Stimulated activated CD4-positive, alpha-beta T cell treated with anti-CD3 and anti-CD28 coated beads, Interleukin-12 subunit alpha, Interleukin-12 subunit beta, amount 100 ng/mL, for 24 hours (primary cell): ENCODE measurements at regions not wholly inside any gene's neighbourhood (a gene's known extent, or its start where the extent isn't known, plus 50 kb on each side); places are given as distances from the start of the nearest gene placed in this dataset.

Experiments used
- DNase-seq, 2 experiments: peaks; one replicate each; pipeline ENCODE4 v3.0.0-alpha.2; 2020; ENCODE audit warnings: low read depth in 2 of 2

DNA sequence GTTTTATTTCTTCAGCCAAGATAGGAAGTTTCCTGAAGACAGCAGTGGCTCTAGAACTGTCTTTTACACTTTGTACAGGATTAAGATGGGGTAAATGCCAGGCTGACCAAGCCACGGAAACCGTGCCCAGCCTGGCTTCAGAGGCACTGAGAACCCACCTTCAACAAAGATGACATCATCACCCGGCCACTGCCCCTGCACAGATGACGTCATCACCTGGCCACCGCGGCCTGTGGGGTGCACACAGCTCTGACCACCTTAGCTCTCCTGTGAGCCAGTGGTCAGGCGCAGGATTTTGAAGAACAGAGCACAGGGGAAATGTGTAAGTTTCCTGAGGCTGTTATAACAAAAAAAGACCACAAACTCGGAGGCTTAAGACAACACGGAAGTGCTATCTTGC lies 486.4 kb upstream of the MKI67 start:
- no peak for DNase-seq

DNA sequence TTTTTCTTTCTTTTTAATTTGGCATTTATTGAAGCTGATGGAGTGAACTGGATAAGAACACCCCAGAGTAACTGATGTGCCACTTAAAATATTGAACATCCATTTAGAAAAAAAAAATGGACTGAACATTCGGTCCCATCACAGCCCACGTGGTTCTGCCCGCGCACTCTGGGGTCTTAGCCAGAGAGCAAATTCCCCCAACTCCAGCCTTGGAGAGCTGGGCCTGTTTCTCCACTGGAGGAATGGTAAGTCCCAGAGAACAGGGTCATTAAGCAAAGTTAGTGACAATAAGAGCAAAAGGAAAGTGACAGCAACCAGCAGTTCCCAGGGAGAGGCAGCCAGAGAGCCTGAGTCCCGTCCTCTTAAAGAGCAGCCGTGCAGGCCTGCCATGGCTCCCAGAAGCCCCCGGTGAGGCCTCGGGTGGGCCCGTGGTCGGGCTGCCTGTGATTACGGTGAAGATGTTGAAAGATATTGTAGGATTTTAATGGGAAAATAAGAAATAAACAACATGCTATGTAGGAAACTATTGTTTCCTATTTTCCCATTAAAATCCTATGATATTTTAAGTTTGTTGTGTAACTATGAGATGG lies 487.9 kb upstream of the MKI67 start:
- no peak for DNase-seq

DNA sequence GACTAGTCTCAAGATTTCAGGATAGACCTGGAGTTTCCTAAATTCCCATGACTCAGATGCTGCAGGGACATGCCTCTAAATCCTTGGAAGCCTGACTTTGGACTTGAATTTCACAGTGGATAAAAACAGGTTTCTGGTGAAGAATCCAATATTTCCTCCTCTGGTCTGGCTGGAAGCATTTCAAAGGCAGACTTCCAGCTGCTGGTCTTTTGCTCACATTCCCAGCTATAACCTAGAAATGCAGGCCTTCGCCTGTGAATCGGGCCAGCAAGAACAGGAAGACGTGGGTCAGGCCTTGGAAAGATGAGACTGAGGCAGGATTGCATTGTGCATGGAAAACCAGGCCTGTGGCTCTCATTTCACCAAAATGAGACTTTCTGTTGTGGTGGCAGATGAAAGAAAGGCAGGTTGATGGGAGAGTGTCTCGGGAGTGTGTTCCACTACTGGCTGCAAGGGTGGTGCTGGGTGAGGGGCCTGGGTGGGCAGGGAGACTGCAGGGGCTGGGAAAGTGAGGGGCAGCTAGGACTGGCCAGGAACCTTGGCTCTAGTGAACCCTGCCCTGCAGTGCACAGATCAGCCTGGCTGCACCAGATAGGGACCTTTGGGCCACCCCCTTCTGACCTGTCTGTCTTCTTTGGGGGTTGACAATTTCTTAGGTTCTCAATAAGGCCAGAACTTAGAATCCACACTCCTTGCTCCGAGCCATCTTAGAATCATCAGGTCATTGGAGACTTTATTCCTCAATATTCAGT lies 488.8 kb upstream of the MKI67 start:
- DNase-seq, result no peak

DNA sequence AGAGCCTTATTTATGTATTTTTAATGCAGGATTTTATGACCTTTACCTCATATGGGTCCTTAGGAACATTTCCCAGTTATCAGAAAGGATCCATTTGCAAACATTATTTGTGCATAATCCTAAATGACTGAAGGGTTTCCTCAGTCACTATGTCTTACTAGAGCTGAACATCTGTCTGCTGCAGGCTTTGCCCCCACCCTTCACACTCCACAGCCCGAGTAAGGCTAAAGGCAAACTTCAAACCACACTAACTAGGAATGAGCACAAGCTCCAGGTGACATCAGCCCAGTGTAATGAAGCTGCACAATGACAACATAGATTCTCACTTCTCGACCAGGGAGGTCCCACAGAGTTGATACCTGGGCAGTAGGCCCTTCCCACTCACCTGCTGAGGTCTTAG lies 491.3 kb upstream of the MKI67 start:
- no peak for DNase-seq

DNA sequence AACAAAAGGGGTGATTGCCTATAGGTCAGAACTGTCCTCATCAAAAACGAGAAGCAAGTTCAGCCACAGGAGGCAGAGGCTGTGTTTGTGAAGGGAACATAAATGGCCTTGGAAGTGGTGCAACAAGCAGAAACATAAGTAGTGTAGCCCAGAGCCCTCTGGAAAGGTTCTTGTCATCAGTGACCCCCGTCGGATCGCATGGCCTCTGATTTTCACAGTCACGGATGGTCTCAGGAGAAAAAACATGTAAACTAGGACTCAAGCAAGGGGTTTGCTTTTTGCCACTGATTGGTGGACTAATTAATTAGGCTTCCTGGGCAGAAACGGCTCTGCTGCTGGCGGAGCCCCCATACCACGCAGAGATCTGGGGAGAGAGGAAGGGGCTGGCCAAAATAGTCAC lies 496.5 kb upstream of the MKI67 start:
- DNase-seq, result no peak

DNA sequence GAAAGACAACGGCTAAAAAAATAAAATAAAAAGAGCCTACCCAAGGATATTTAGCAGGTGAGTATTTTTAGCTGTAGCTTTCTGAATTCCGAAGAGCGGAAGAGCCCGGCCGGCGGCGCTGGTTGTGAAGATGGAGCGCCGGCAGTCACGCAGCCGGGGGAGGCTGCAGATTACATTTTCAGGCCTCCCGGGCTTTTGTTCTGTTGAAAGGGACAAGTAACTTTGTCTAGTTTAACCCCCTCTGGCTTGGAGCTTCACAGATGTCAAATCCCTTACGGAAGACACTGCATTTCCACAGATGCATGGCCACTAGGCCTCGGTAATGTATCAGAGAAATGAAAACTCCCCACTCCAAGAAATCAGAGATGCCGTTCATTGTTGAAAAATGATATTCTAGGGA lies 497.6 kb upstream of the MKI67 start:
- DNase-seq, result no peak

DNA sequence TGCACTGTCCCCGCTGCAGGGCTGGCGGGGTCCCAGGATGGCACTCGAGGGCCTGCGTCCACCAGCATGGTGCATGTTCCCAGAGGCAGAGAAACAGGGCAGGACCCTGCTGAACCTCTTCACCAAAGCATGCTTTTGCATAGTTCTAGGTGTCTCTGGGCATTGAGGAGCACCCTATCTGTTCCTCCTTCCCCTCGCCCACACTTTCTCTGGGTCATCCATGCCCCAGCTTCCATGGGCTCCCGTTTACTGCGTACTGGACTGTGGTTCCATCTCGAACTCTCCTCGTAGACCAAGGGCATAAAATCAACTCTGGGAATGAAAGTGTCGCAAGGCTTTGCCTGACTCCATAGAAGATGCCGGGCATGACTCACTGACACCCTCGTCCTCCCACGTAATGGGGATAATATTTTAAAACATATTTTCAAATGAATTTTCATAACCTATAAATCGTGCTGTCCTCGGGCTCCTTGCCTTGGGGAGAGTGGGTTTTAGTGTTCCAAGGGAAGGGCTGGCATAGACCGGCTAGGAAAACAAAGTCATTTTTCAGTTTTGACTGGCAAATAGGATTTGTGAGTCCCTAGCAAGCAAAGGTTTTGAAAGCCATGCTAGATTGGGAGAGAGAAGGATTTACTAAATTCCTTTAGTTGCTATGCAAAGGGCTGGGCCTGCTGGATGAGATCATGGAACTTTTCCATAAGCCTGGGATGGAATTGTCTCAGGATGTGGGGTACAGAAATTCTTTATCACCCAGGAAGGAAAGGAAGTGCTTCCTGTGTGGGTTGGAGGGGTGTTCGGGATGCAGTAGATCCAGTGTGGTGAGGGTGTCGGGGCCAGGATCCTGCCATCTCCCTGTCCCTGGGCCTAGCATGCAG lies 498.7 kb upstream of the MKI67 start:
- DNase-seq, result no peak

DNA sequence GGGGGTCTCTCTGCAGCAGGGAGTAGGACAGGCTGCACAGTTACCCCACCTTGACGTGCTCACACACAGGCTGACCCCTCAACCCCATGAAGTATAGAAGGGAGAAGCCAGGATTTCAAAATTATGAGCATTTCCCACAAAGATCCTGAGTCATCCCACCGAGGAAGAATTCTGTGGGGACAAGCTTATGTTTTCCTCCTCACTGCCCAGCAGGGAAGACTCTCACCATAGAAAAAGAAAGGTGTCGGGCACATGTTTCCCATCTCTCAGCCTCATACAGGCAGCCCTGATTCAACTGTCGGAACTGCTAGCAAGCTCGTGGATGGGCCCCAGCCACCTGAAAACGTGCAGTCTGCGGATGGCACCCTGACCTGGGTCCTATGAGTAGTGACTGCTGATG lies 499.7 kb upstream of the MKI67 start:
- DNase-seq, result no peak

DNA sequence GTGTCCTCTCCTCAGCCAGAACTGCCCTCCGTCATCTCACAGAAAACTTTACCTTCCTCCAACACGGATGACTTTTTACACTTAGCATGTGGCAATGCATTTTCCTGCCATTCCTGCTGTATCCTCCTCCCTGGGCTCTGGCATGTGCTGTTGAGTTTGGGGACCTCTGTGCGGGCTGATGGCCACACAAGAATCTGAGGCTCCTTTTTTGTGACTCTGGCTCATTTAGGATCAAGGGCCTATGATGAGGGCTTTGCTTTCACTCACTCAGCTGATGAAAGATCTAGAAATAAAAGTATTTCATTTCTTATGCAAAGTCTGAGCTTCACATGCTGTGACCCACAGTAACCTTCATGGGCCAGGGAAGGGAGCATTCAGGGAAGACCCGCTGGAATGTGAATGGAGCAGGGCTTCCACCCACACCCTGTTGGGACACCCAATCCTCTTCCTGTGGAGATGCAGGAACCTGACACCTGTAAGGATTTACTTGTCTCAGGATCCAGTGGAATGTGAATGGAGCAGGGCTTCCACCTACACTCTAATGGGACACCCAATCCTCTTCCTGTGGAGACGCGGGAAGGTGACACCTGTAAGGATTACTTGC lies 500.3 kb upstream of the MKI67 start:
- no peak for DNase-seq

DNA sequence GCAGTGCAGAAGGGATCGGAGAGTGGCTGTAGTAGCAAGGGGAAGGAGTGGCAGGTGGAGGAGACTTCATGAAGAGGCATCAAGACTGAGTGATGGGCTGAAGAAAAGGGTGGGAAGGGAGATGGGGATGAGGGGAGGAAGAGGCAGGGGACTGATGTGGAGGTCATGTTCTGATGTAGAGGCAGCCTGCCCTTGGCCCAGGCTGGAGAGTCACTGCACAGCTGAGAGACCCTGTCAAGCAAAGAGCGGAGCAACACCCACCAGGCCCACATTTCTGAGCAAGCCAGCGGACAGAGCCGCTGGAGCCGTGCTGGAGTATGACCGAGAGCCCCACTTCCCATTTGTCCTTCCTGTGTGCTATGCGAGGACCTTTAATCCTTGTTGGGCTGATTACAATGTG lies 501.6 kb upstream of the MKI67 start:
- DNase-seq, result no peak

DNA sequence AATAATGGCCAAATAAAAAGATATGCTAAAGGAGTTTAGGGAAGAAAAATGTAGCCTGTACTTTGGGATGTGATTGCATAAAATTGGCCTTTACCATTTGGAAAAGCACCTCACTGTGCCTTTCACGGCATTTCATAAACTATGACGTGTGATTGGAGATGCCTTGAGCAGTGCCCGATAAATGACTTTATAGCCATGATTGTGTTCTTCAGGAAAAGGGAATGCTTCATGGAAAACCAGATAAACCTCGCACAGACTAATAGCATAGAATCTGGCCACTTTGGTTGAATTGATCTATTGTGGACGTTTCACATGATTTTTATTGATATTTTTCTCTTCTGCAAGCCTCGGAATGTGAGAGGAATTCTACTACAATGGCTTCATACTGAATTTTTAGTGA lies 502.0 kb upstream of the MKI67 start:
- no peak for DNase-seq

DNA sequence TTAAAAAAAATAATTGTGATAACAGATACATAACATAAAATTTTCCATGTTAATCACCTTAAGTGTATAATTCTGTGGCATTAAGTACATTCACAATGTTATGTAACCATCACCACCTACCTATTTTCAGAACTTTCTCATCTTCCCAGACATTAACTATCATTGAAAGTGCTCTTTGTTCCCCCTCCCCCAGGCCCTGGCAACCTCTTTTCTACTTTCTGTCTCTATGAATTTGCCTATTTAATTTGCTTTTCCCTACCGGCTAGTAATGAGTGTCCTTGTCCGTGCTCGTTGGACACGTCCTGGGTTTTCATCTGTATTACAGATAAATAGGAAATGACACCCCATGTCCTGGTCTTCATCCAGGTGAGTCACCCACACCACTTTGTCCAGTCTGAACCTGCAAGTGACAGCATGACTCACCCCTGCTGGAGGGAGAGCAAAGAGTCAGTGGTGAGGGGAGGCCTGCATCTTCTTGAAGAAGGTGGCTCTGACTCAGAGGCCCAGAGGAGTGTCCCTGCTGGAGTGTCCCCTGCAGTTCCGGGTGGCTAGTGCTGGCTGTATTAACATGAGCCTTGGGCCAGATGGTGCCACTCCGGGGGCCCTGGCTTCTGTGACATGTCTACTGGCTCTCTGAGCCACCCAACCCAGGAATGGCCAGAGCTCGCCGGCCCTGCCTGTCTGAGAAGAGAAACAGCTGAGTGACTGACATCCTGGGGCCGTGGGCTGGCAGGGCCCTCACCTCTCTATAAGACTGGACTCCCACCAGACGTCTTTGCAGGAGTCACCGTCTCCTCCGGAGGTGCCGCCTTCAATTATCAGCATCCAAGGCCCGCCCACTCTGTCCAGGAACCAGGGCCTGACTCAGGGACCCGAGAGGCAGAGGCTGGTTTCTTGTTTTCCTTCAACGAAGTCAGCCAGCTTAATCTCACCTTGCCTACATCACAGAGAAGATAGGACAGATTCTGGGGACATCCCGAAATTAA lies 503.2 kb upstream of the MKI67 start:
- DNase-seq, result no peak

DNA sequence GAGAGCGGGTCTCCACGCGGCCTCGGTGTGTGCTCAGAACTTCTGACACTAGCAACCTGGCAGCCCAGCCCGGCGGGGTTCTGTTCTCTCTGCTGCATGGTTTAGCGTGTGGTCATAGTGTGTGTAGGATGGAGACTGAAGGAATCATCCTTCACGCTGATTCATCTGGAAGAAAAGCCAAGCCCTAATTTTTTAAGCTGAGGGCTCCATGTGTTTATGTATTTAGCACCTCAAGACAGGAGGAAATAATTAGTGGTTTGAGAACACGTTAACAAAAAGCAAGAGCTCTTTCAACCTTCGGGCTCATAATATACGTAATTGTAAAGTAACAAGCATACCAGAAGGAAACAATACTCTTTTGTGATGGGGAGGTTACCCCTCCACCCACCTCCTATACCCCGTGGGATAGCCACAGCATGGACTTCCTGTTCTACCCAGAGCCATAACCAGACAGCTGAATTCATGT lies 504.6 kb upstream of the MKI67 start:
- no peak for DNase-seq

DNA sequence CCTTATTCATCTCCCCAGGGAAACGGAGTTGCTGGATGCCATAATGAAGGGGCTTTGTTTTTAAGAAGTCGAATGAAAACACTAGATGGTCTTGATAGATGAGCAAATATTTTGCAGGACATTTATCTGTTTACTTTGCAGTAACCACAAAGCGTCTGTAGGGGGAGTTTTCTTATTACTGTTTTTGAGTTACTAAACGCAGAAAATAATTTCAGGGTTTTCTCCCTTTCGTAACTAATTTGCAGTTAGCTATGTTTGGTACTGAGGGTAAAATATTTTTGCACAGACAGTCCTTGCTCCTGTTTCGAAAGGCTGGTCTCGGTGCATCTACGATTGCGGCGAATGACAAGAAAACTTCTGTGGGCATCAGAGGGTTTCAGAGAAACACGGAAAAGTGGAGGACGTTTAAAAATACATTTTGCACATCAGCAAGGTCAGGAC lies 505.6 kb upstream of the MKI67 start:
- DNase-seq, result no peak

DNA sequence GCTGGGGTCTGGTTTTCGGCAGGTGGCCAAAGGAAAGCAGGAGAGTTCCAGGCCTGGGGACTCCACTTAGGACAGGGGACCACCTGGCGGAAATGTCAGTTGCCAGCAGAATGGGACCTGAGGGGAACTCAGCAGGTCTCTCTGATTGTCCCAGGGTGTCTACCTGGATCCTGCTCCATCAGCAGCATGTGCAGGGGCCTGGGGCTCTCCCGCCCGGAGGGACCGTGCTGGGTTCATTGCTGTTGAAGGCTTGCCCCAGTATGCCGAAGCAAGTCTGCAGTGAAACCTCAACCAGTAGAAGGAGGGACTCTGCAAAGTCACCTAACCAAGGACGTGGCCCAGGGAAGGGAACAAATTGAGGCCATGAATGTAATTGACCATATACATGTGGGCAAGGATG lies 506.5 kb upstream of the MKI67 start:
- DNase-seq, result no peak

DNA sequence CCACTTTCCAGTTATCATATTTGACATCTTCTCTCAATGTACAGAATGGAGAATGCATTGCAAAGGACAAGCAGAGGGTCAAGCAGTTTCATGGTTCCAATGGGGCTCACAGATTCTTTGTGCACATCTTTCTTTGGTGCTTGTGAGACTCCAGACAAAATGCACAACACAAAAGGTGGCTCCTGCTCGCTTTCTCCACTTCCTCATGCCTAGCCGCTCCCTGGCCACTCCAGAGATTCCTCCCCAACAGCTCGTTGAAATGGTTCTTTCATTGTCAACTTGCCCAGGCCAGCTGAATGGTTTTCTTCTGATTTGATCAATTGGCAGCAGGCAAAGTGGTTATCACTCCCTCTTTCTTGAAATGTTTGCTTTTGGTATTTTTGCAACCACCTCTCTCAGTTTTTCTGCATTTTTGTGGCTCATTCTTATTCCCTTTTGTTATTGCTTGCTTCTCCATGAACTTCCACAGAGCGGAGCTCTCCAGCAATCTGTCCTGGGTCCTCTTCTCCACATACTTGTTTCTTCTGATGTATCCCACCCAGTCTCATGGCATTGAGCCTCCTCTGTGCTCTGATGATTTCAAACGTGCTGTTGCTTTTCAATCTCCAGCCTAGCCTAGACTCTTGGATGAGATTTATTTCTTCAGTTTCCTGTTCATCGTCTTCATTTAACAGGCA lies 507.8 kb upstream of the MKI67 start:
- no peak for DNase-seq

DNA sequence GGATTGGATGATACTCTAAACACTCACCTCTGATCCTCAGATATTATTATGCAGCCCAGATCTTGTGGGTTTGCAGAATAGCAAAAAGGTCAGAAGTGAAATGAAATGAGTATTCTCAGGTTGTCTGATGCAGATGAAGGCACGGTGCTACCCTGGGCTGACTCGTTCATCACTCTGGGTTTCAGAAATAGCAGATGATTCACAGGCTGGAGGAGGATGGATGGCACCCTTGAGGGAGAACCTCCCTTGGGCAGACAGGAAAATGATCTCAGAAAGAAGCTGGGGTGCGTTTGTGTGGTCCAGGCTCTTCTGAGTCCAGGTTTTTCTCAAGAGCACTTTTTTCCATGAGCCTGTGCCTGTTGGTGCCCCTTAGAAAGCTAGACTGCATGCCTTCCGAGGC lies 515.8 kb upstream of the MKI67 start:
- DNase-seq, result no peak

DNA sequence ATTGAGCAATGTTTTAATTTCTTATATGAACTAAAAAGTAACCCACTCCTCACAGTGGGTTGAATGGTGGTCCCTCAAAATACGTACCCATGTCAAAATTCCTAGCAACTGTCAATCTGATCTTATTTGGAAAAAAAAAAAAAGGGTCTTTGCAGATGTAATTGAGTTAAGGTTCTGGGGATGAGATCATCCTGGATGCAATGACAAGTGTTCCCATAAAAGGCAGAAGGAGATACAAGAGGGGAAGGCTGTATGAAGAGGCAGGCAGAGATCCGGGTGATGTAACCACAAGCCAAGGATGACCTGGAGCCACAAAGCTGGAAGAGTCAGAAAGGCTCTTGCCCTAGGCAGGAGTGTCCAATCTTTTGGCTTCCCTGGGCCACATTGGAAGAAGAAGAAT lies 516.3 kb upstream of the MKI67 start:
- no peak for DNase-seq

DNA sequence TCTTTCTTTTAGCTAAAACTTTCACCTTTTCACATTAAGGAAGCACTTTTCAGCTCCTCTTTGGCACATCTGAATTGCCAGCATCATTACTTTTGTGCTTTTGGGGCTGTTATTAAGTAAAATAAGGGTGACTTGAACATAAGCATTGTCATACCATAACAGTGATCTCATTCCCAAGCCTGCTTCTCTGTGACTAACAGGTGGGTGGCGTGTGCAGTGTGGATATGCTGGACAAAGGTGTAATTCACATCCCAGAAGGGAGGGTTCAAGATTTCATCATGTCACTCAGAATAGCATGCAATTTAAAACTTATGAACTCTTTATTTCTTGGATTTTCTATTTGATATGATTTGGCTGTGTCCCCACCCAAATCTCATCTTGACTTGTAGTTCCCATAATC lies 517.4 kb upstream of the MKI67 start:
- DNase-seq, result no peak

DNA sequence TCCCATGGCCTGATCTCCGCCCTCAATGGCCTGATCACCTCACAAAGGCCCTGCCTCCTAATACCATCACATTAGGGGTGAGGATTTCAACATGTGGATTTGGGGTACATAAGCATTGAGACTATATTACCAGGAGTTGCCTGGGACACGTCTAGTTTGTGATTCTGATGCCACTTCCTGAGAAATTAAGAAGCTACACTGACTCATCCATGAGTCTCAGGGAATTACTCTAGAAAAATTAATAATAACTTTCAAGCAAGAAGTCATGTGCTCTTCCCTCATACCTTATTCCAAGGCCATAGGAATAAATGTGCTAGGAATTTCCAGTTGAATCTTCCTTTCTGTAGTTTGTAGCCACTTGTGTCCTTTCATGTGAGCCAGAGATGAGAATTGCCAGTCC lies 519.3 kb upstream of the MKI67 start:
- no peak for DNase-seq

DNA sequence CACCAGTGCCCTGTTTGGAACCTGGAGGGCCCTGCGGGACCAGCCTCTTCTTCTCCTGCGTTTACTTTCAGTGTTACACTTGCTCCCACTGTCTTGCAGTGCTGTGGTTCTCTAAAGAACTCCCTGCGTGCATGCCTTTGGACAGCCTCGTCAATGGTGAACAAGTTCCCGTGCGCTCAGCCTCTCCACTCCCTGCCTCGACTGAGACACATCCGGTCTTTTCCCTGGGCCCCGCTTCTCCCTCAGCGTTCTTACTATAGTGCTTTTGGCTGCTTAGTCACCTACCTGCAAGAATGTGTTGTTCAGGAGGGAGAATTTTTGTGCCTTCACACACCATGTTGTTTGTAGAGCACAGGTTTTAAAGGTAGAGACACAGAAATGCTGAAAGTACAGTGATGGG lies 520.7 kb upstream of the MKI67 start:
- DNase-seq, result no peak
